NCI-H446 treated with DMSO at 0.1 percent for 48 hours (cell line): ENCODE measurements at regions not wholly inside any gene's neighbourhood (a gene's known extent, or its start where the extent isn't known, plus 50 kb on each side); places are given as distances from the start of the nearest gene placed in this dataset.
A peak's percentile ranks its signal among the peaks of the same experiment; 100 is the strongest.

Experiments used
- DNase-seq: peaks from one replicate; lab custom pipeline; 2025; lab: John Stamatoyannopoulos, UW

DNA sequence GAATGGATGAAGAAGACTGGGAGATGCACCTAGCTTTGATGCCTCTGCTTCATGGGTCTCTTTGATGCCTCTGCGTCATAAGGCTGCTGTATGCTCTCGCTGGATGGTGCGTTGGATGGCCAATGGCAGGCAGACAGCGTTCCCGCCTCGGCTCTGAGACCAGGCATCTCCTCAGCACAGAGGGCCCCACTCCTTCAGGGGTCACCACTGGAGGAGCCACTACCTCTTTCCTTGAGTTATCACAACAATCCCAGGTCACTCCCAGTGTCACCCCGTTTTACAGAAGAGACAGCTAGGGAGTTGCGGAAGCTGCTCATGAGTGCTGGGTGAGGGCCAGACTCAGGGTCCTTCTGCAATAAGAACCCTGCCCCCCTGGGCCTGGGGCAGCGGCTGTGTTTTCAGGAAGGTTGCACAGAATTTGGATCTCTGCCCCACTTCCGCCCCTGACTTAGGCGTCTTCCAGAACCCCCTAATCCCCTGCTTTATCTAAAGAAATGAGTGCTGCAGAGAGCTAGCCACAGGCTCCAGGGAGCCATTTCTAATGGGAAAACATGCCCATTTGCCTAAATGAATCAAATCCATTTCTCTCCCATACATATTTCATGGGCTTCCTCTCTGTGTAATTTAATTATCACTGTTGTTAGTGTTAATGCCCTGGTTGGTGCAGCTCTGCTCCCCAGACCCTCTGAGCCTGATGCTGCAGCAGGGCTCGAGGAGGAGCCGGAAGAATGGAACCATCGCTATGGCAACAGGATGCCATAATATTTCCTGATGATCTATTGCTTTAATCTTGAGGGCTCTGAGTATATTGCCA is 131.8 kb upstream of the HS6ST1 start:
- DNase-seq: no peak

DNA sequence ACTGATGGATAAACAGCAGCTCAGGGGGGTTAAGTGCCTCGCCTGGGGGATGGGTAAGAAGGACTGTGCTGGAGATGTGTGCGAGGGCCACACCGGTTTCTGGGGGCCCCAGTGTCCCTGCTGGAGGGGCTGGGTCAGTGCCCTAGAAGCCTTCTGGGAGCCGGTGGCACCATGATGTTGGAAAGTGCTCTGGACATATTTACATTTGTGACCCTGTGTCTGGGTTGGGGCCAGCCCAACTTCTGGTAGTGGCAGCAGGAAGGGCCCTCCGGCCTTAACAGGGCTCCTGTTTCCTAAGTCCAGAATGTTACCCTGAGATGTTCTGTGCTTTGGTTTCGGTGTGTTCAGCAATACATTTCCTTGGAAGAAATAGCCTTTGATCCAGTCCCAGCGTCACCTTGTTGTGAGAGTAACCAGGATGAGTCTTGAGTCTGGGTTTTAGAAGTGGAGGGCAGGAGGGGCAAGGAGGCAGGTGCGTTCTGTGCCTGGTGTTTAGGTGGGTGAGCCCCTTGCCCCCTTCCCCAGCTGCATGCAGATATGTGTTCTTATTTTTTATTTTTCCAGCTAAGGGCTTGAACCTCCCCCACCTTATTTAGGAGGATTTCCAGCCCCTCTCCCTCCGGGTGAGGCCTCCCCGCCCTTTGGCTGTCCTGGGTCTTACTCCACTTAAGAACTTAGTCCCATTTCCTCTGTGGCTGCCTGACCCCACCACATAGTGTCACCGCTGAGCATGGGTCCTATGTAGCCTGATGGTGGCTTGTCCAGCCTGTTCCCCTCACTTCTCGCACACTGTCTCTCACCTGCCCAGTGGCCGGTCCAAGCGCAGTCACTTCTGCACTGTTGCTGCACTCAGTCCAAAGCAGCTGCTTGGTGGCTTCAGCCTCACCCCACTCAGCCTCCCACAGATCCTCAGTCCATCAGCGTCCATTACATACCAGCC is 132.7 kb upstream of the HS6ST1 start:
- DNase-seq: no peak

DNA sequence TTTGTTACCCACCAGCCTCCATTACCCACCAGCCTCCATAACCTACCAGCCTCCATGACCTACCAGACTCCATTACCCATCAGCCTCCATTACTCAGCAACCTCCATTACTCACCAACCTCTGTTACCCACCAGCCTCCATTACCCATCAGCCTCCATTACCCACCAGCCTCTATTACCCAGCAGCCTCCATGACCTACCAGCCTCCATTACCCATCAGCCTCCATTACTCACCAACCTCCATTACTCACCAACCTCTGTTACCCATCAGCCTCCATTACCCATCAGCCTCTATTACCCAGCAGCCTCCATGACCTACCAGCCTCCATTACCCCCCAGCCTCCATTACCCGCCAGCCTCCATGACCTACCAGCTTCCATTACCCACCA is 133.3 kb upstream of the HS6ST1 start:
- DNase-seq: no peak

DNA sequence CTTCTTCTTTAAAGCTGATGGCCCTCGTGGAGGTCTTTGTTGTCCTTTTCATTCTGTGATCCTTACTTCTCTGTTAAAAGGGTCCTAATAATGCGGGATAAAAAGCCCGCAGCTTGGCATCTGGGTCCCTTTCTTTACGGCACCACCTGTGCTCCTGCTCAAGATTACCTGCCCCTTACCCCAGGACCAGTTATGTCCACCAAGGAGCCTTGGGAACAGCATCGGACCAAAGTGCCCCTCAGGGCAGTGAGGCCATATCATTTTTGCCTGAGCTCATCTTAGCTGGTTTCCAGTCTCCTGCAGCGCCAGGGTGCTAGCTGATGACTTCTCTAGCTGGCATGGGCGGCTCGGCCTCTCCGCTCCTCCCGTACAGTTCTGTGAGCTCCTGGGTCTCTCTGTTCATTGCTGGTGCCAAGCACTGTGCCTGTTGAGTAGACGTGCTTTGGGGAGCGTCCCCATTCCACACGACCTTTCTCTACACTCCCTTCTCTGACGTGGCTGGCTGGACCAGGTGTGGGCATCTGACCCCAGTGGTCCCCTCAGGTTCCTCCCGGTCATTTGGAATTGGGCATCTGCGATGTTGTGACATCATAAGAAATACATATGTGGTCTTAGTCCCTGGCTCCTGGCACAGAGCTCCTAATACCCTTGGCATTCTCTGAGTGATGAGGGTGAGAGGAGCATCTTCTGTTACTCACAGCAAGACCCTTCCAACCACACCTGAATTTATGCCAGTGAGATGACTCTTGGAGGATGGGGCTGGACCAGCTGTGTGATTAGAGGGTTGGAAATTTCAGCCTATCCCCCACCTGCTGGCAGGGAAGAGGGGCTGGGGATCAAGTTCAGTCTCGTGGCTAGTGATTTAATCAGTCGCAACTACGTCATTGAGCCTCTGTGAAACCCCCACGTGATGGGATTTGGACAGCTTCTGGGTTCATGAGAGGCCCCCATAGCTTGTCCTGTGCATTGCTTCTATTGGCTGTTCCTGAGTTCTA is 134.2 kb upstream of the HS6ST1 start:
- no peak for DNase-seq

DNA sequence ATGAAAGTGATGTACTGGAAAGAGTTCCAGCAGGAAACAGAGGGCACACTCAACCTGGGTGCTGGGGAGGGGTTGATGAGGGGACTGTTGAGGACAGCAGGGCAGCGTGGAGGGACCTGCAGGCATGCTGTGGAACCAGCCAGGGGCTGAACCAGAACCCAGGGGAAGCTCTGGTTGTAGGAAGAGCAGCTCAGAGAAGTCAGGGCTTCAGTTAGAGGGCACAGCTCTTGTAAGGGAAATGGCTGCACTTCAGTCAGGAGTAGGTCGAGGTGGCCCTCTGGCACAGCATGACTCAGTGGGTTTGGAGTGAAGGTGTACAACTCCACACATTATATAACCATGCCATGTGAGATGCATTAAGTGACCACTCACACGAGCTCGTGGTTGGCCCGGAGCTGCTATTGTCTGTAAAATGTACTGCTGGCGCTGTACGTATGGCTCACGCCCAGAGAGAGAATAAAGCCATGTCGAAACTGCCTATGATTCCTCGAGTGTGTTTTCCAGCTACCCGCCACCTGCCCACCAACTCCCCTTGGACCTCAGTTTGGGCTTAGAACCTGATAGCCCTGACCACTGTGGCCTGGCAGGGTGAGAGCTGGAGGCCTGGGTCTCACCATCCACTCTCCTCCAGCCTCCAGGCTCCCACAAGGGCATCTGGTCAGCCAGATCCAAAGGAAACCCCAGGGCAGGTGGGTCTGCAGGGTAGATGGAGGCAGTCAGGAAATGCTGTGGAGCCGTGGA is 136.5 kb upstream of the HS6ST1 start:
- no peak for DNase-seq

DNA sequence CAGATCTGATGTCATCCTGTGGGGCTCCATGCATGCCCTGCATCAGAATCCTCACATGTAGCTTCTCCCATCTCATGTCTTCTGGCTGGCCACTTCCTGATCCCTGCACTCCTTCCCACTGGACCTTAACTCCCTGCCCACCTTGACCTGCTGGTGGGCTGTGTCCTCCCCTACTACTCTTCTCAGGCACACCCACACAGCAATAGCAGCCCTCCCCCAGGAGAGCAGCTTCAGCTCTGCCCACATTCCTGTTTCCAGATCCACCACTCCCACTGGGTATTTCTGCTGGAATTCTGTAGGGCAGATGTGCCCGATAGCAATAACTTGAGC is 137.0 kb upstream of the HS6ST1 start:
- no peak for DNase-seq

DNA sequence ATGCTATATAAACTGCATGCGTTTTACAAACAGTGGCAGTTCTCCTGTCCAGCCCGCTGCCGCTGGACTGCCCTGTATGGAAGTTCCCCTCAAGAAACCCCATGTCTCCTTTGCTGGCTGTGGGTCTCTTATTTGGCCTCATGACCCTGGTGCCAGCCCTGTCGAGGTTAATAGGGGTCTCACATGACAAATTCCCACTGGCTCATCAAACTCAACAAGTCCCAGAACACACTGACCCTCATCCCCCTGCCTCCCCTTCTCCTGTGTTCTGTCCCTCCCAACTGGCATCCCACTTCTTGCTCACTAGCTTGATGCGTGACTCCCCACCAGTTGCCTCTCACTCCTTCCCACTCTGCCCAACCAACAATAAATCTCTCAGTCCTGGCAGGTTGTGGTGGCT is 137.6 kb upstream of the HS6ST1 start:
- DNase-seq: no peak

DNA sequence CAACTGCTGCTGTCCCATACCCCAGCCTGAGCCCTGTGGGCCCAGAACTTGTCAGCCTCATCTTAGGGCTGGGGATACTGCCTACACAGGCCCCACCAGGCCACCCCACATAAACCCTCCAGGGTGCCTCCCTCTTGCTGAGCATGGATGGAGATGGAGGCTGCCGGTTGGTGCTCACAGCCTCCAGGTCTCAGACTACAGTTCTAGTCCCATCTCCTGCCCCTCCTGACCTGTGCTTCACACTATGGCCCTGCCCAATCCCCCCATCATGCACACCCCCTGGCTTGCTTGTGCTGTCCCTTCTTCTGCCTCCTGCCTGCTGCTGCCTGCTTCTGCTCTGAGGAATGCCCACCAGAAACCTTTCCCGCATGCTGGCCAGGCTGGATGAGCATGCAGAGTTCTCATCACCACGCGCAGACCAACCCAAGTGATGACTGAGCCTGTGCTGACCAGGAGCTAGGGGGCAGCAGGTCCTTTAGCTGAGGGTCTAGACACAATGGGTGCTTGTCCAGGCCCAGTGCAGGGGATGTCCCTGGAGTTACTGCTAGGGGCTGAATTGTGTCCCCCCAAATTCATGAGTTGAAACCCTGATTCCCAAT is 138.4 kb upstream of the HS6ST1 start:
- no peak for DNase-seq

DNA sequence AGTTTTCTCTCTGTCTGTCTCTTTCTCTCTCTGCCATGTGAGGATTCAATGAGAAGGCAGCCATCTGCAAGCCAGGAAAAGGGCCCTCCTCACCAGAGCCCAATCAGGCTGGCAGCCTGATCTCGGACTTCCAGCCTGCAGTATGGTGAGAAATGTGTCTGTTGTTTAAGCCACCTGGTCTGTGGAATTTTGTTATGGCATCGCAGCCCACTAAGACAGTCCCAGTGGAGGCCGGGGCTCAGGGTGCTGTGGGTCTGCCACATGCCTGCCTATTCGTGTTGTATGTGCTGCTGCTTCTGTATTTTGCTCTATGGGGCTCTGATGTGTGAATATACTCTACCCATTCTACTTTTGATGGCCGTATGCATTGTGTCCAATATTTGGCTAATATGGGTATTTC is 139.0 kb upstream of the HS6ST1 start:
- no peak for DNase-seq

DNA sequence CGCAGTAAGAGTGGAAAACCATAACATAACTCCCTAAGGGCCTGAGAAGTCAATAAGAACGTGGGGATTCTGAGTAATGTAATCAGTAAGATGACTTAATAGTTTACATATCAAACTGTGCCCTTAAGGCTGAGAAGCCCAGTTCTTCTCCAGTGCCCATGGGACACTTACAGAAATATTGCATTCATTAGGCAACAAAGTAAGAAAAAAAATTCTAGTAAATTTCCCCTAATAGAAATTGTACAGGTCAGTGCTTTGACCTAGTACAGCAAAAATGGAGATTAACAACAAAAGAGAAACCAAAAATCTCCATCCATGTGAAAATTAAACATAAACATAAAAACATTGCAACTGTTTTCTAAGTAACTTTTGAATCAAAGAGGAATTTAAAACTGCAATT is 139.8 kb upstream of the HS6ST1 start:
- no peak for DNase-seq

DNA sequence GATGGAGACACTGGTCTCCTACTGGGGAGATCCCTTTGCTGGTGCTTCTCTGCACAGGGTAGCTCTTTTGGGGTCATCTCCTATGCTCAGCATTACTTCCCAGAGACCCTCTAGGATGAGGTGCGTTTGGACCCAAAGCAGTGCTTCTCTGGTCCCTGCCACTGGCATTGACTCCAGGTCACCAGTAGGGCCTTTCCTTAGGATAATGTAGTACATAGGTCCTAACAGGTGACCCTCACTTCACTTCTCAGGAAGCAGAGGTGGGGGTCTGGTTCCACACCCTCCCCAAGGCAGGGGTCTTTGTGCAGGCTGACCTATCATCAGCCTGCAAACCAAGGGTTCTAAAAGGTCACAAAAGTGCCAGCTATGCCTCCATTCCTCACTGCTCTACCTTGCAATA is 145.8 kb upstream of the HS6ST1 start:
- DNase-seq: no peak

DNA sequence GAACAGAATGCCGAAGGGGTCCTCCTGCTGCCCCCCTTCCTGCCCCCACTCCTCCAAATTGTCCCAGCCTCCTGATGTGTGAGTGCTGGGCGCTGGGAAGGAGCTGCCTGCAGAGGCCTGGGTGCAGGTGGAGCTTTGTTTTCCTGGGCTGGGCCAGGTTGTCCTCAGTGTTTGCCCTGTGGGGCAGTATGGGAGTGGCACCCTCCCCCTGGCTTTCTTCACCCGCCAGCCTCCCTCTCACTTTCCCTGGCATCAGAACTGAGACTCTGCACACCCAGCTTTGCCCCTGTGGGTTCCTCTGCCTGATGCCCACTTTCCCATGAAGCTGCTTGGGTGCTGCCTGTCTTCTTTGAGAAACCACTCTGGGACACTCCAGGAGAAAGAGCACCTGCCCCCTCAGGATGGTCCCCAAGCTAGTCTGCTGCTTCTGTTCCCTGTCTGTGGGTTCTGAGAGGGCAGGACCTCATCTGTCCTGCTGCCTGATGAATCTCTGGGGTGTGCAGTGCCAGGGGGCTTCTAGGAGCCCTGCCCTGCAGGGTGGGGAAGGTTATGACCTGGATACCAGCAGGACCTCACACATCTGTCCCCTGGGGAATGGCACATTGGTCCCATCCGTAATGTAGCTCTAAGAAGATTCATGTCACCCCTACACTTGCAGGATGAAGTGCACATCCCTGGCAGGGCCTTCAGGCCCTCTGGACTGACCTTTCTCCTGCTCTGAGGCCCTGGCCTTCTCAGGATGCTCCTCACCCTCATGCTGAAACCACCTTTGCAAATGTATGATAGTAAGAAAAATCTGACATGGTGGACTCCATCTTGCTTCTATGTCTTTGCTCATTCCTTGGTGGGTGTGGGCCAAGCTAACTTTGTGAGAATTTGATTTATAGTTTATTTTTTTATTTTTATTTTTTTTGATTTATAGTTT is 146.8 kb upstream of the HS6ST1 start:
- DNase-seq: no peak

DNA sequence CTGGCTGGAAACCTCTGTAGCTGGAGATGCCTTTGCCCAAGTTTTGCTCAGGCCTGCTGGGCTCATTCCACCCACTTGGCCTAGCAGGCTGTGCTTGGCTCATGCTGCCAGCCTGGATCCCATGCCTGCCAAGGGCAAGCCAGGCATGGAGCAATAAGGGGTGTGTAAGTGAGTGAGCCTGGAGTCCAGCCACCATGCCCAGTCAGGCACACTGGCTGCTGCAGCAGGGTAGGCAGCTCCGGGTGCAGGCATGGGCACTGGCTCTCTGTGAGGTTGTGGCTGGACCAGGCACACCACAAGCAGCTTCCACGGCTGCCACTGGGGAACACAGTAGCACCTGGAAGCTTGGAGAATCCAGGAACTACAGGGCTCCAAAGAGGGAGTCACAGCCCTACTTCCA is 147.7 kb upstream of the HS6ST1 start:
- peak; percentile 47 for DNase-seq

DNA sequence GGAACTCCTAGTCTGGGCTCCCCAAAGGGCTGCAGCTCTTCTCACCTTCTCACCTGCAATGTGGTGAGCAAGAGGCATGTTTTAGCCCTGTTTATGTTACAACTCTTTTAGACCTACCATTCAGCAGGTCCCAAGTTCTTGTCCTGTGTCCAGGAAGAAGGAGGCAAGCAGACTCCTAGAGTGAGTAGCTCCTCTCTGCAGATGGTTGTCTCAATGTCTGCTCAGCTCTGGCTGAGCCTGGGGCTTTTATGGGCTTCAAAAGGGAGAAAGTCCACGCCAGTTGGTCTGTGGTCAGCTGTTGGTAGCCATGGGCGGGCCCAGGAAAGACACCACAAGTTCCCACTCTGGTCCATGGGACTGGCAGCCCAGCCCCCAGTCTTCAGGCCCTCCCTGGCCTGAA is 148.1 kb upstream of the HS6ST1 start:
- DNase-seq: no peak

DNA sequence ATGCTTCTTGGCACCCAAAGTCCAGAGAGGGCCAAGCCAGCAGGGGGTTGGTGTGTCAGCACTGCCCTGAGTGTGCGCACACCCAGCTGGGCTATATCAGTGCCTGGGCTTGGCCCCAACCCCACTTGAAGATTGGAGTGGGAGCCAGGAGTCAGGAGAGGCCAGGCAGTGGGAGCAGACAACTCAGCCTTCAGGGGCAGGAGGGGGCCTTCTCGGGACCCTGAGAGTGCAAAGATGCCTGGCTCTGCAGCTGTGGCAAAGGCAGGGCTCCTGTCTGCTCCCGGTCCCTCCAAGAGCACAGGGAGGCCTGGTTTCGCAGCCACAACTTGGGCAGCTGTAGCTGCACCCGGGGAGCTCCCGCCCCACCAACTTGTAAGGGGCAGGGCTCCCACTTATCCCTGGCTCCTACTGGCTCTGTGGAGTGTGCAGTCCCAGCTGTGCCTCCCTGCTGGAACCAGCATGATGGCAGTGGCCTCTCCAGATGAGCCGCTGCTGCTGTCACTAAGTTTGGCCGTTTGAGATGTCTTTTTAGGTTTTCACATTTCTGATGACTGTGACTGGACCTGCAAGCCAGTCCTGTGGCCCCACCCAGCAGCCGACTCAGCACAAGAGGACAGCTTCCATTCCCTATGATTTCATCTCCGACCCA is 148.8 kb upstream of the HS6ST1 start:
- DNase-seq: peak; percentile 50

DNA sequence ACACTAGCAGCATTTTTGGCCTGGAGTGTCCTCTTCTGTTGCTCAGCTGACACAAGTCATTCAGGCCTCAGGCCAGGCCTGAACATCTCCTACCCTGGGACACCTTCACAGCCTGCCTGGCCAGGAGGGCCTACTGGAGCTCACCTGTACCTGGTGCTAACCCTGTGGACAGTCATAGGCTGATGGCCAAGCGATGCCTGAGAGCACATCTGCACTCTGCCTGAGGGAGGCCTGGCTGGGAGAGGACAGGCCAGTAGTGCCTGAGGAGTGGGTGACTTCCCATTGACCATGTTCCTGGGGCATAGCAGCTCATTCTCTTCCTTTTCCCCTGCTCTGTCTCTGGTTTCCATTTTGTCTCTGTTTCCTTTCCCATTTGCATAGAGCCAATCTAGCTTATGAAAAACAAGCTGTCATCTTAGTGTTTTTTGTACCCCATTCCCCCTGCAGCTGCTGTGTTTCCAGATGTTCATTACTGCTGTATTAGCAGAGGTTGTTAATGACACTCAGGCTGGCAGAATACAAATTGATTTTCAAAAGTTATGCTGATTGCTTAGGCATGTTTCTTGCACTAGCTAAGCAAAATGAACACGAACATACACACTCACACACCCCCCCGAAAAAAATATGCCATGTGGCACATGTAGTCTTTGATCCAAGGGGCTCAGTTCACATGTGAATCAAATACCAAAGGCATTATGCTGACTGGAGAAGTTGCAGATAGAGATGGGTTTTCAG is 149.7 kb upstream of the HS6ST1 start:
- DNase-seq: no peak

DNA sequence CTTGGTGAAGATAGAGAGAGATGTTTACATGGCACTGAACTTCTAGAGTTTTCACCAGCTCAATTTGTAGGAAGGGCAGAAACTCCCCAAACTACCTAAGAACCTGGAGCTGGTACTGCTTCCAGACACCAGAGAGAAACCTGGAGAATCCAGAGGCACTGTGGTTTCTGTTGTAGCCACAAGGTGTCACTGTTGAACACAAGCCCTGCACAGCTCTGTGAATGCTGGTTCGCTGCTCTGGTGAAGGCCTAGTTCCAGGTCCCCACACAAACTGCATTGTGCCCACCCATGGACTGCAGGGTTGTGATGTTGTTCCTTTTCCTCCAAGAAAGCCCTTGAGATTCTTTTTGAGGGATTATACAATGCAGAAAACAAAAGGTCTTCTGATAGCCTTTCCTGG is 150.5 kb upstream of the HS6ST1 start:
- DNase-seq: no peak

DNA sequence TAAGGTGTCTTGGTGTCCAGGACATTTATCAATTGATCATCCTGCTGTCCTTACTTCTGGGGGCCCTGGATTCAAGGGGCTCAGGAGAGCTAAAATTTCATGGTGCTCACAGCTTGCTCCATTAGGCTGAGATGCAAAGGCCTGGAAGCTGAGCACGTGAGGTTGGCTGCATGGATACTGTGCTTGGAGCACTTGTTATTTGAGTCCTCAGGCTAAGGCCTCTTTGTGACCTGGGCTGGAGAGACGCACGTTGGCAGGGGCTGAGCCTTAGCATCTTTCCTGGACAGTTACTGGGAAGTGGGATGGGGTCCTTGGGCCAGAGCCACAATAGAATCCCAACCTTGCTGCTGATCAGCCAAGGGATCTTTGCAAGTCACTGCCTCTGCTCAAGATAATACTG is 151.2 kb upstream of the HS6ST1 start:
- no peak for DNase-seq

DNA sequence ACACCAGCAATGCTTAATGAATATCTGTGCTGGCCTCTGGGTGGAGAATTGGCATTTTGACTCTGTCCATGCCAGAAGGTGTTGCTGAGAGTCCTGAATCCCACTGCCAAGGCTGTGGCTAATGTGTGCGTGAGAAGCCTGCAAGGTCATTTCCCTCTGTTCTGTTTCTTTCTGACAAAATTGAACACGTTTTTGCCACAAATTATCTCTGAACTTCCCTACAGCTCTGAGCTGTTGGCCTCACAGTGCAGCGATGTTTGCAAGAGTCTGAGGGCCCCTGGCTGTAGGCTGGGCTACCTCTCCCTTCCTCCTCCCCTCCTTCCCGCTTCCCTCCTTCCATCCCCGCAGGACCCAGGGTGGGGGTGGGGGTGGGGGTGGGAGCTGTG is 154.1 kb upstream of the HS6ST1 start:
- no peak for DNase-seq
